NCI-H2029 treated with DMSO at 0.1 percent for 48 hours (cell line): ENCODE measurements at regions not wholly inside any gene's neighbourhood (a gene's known extent, or its start where the extent isn't known, plus 50 kb on each side); places are given as distances from the start of the nearest gene placed in this dataset.
"Not testable (repeated sequence)": the region's sequence is repeated elsewhere in the genome, so short reads cannot be mapped to it uniquely, and the experiment has no call there.

Source experiments
- DNase-seq: peaks from one replicate; lab custom pipeline; 2025; lab: John Stamatoyannopoulos, UW

DNA sequence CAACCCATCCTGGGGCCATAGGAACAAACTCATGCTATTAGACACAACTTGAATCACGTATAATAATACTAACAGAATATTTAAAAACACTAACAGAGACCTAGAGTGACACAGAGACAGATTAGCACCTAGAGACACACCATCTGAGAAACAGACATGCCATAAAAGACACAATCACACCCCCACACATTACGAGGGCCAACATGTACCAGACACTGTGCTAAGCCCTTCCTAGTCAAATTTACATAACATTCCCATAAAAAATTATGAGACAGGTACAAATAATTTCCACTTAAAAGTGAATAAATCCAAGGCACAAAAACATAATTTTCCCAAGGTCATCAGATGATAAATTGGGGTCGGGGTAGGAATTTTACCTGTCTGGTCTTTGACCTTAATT lies 141.1 kb upstream of the PRSS16 start:
- DNase-seq = no peak

DNA sequence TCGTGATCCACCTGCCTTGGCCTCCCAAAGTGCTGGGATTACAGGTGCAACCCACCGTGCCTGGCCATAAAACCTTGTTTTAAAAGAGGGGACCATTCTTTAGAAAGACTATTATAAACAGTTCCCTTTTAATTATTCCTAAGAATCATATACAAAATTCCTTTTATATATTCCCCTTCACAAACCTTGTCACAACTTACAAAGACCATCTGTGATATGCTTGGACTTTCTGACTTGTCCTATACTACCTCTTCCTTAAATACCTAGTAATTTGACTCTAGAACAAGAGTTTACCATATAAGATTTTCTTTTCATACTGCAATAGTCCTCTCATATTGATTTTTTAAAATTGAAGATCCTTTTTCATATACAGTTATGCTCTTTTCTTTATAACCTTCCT lies 135.8 kb upstream of the PRSS16 start:
- DNase-seq = no peak

- no peak for DNase-seq
Measured at GRCh38 chr6:27112974-27113373, 134.5 kb upstream of the PRSS16 start.

DNA sequence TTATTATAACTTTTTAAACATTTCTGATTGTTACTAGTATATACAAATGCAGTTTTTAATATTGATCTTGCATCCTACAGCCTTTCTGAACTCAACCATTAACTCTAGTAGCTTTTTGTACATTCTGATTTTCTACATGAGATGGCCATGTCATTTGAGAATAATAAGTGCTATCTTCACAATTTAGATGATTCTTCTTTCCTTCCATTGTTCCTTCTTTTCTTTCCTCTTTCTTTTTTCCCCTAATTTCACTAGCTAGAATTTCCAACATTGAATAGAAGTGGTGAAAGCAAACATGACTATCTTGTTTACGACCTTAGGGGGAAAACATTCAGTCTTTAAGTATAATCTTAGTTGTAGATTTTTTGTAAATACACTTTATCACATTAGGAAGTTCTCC lies 128.2 kb upstream of the PRSS16 start:
- DNase-seq = no peak

DNA sequence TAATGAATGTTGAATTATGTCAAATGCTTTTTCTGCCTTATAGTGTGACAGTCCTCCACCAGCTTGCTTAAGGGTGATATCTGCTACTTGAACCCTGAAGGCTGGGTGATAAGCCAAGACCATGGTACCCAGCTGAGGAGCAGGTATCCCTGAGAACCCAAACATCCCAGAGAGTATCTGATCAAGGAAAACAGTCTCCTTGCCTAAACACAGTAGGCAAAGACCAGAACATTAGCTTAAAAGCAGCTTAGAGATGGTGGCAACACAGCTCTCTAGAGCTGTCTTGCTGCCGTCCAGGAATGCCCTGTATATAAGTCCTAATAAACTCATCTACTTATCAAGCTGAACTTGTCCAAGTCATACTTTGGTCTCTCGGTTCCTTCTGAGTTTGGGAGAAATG lies 127.7 kb upstream of the PRSS16 start:
- DNase-seq = no peak

DNA sequence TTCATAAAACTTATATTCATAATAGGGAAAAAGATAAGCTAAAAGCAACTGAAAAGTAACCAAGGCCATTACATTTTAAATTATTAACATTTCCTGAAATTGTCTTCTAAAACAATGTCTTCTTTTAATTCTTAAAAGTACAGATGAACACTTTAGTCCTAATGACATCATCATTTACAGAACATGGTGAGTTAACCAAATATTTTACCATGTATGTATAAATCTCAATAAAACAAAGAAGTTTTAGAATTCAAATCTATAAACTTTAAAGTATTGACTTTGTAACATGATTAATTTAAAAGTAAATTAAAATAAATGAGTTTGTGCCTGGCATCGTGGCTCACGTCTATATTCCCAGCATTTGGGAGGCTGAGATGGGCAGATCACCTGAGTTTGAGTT lies 125.9 kb upstream of the PRSS16 start:
- no peak for DNase-seq

GRCh38 chr6:27124252-27124657 lies 123.2 kb upstream of the PRSS16 start:
- no peak for DNase-seq

DNA sequence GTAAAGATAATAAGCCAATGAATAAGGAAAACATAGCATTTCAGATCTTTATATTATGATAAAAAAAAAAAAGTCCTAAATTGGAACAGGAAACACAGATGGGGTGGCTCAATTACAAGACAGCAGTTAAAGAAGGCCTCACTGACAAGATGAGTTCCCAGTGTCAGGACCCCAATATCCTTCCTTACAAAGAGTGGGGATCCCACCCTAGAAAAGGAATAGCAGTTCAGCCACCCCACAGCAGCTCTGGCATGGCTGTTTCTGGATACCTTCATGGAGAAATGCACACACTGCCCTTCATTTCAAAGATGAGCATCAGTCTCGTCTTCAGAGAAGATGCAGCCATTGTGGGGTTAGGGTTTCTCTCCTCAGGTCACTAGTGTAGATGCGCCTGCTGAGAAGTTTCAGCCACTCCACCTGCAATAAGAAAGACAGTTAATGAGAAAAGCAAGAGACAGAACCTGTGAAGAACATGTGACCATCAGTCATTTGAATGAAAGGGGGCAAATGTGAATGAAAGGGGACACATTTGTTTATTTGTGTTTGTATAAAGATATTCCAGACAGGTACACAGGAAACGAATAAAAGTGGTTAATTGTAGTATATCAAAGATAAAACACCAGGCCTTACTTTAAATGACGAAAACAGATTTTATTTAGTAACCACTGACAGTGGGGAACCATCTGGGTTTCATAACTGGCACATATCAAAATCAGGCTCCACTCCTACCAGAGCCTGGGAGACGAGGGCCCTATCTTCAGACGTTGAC lies 121.3 kb upstream of the PRSS16 start:
- no peak for DNase-seq

- DNase-seq = no peak
Measured at GRCh38 chr6:27126815-27127537, 120.5 kb upstream of the PRSS16 start.

GRCh38 chr6:27127874-27128273 lies 119.6 kb upstream of the PRSS16 start:
- DNase-seq = not testable (repeated sequence)

DNA sequence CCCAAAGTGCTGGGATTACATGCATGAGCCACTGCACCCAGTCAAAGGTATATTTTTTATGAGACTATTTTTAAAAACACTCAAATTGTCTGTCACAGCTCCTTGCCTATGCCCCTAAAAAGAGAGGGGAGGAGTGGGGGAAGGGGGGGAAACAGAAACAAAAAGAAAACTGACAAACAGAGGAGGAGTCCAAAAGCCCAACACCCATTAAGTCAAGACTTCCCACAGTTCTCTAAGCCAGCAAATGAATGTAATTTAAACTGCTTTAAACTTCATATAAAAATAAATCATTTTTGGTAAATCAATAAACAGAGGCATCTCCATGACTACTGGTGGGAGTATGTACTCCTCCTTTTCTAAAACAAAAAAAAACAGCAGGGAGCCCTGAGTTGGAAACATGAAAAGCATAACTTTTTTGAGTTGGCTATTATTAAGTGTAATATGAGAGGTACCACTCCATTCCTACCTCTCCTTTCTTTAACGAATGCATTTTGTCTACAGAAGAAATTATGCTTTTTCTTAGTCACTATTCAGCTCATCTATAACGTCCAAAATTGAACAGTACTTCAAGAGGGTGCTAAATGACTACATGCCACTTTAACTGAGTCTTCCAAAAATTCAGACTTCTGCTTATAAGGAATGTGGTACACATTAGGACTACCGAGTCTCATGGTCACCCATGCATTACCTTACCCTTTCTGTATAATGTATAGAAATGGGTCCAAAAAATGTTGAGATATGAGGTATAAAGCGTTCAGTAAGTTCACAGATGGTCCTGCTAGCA lies 119.0 kb upstream of the PRSS16 start:
- no peak for DNase-seq

- peak; percentile 54 for DNase-seq
Measured at GRCh38 chr6:27129095-27129815, 118.2 kb upstream of the PRSS16 start.

GRCh38 chr6:27129917-27130316 lies 117.6 kb upstream of the PRSS16 start:
- DNase-seq = no peak

GRCh38 chr6:27130668-27131428 lies 116.7 kb upstream of the PRSS16 start:
- DNase-seq = no peak

- not testable (repeated sequence) for DNase-seq
Measured at GRCh38 chr6:27132282-27132531, 115.3 kb upstream of the PRSS16 start.

DNA sequence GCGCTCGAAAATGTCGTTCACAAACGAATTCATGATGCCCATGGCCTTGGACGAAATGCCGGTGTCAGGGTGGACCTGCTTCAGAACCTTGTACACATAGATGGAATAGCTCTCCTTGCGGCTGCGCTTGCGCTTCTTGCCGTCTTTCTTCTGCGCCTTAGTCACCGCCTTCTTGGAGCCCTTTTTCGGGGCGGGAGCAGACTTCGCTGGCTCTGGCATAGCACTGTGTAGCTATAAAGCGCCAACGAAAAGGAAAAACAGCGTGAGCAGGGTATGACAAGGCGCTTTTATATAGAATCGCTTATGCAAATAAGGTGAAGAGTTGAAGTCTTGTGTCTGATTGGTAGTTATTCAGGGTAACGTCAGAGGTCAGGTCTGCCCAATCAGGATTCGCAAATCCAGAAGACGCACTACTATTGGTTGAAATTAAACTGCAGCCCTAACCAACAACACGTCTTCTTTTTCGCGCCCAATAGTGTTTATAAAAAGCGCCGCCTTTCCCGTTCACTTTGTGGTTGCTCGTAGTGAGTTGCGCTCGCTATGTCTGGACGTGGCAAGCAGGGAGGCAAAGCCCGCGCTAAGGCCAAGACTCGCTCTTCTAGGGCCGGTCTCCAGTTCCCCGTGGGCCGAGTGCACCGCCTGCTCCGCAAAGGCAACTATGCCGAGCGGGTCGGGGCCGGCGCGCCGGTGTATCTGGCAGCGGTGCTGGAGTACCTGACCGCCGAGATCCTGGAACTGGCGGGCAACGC lies 114.8 kb upstream of the PRSS16 start:
- peak; percentile 95 for DNase-seq

DNA sequence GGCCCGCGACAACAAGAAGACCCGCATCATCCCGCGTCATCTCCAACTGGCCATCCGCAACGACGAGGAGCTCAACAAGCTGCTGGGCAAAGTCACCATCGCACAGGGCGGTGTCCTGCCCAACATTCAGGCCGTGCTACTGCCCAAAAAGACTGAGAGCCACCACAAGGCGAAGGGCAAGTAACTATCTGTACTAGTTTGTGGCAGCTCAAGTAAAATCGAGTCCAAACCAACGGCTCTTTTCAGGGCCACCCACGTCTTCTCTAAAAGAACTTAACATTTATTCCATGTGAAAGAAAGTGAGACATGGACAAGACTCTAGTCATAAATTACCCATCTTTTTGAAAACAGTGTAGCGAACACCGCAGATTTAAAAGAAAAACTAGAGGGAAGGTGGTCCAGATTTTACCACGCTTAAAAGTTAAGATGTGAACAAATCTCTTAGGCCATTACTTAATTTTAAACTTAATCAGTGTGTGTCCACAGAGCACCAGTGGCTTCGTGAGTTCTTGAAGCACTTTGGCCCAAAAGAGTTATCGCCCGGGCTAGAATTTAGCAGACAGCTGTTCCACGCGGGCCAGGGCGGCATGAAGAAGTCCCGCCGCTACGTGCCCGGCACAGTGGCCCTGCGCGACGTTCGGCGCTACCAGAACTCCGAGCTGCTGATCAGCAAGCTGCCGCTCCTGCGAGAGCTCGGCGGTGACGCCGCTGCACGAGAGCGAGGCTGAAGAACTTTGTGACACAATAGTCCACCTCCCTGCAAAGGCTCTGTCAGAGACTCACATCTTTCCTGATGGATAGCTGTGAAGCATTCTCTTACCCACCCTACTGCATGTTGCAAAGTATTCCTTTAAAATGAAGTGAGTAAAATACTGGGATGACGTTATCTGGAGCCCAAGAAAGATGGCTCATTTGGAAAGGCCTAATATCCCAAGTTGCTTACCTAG lies 113.9 kb upstream of the PRSS16 start:
- peak; percentile 35 for DNase-seq

DNA sequence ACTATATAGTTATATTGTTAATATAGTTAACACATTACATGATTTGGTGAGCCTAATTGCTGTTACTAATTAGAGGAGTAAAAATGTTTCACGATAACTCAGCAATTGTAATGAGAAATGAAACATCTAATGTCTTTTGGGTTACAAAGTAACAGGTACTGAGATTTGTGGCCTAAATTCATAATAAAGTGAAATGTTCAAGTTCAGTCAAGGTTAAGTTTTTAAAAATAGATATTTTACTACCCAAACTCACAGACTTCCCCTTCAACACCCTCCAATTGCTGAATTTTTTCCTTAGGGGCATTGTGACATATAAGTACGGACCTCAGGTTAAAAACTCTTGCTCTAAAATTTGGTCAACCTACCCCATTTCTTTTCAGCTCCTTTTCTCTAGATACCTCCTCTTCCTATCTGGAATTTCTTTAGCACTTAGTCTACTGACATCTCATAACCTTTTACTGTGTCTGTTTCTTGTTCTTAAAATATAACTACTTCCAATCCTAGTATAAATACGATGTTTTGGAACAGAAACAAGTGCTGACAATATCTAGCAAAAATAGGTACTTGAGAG lies 112.3 kb upstream of the PRSS16 start:
- DNase-seq = no peak

DNA sequence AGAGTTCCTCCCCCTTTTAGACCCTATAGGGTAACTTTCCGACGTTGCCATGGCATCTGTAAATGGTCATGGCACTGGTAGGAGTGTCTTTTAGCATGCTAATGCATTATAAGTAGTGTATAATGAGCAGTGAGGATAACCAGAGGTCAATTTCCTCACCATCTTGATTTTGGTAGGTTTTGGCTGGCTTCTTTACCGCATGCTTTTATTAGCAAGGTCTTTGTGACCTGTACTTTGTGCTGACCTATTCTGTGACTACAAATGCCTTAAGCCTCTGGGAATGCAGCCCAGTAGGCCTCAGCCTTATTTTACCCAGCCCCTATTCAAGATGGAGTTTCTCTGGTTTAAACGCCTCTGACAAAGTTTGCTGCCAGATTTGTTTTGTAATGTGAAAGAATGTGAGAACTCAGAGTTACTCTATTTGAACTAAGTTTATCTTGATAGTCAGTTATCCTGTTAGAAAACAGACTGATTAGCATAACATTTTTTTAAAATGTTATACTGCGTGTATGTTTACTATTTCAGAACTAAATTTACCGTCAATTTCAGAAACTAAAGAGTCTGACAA lies 111.3 kb upstream of the PRSS16 start:
- DNase-seq = no peak
